ENCODE measurements at regions not wholly inside any gene's neighbourhood (a gene's known extent, or its start where the extent isn't known, plus 50 kb on each side); places are given as distances from the start of the nearest gene placed in this dataset.

- no peak for DNase-seq (ENCODE audit: low spot score)
Measured at GRCh38 chr21:41564871-41565274, 56.9 kb upstream of the TMPRSS2 start.

GRCh38 chr21:41562101-41563000, 54.4 kb upstream of the TMPRSS2 start:
- DNase-seq (ENCODE audit: low spot score) = no peak

GRCh38 chr21:41561701-41562100, 53.7 kb upstream of the TMPRSS2 start:
- no peak for DNase-seq (ENCODE audit: low spot score)

- DNase-seq (ENCODE audit: low spot score) = no peak
Measured at GRCh38 chr21:41560661-41561158, 52.8 kb upstream of the TMPRSS2 start.

GRCh38 chr21:41559658-41560631, 52.0 kb upstream of the TMPRSS2 start:
- no peak for DNase-seq (ENCODE audit: low spot score)

GRCh38 chr21:41558842-41559241, 50.9 kb upstream of the TMPRSS2 start:
- no peak for DNase-seq (ENCODE audit: low spot score)

- no peak for DNase-seq (ENCODE audit: low spot score)
Measured at GRCh38 chr21:41557884-41558283, 49.9 kb upstream of the TMPRSS2 start.
